SK-MEL-5 (cell line): ENCODE measurements at regions not wholly inside any gene's neighbourhood (a gene's known extent, or its start where the extent isn't known, plus 50 kb on each side); places are given as distances from the start of the nearest gene placed in this dataset.
"Not testable (repeated sequence)": the region's sequence is repeated elsewhere in the genome, so short reads cannot be mapped to it uniquely, and the experiment has no call there.

Experiments used
- DNase-seq: peaks from one replicate; pipeline ENCODE4 v3.0.0-alpha.2; 2016; ENCODE audit warnings: low read depth, low spot score
- in situ Hi-C: cut with HindIII; loops from 2 replicates; pipeline ENCODE4 v1.10.0; 2016; ENCODE audit warnings: low sequenced_read_pairs, high pct_unique_total_duplicates, low pct_unique_long_range_greater_than_20kb

DNA sequence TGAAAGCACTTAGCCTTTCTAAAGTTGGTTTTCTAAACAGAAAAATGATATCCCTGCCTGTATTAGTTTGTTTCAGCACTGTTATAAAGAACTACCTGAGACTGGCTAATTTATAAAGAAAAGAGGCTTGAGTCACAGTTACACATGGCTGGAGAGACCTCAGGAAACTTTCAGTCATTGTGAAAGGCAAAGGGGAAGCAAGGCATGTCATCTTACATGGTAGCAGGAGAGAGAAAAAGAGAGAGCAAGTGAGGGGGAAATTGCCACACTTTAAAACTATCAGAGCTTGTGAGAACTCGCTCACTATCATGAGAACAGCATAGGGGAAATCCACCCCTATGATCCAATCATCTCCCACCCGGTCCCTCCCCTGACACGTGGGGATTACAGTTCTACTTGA lies 64.9 kb downstream of the FAM170A start:
- in situ Hi-C loops, result no loop called here
- no peak for DNase-seq

DNA sequence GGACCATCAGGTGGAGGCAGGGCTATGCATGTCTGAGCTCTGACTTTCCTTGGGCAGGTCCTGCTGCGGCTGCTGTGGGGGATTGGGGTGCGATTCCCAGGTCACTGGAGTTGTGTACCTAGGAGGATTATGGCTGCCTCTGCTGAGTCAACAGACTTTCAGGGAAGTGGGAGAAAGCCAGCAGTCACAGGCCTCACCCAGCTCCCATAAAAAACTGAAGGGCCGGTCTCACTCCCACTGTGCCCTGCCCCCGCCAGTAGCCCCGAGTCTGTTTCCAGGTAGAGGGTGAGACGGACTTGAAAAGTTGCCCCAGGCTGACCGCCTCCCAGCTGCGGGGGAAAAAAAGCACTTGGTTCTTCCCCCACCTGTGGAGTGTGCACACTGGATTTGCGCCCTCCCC lies 76.7 kb downstream of the FAM170A start:
- no peak for DNase-seq
- in situ Hi-C loops, result no loop called here

DNA sequence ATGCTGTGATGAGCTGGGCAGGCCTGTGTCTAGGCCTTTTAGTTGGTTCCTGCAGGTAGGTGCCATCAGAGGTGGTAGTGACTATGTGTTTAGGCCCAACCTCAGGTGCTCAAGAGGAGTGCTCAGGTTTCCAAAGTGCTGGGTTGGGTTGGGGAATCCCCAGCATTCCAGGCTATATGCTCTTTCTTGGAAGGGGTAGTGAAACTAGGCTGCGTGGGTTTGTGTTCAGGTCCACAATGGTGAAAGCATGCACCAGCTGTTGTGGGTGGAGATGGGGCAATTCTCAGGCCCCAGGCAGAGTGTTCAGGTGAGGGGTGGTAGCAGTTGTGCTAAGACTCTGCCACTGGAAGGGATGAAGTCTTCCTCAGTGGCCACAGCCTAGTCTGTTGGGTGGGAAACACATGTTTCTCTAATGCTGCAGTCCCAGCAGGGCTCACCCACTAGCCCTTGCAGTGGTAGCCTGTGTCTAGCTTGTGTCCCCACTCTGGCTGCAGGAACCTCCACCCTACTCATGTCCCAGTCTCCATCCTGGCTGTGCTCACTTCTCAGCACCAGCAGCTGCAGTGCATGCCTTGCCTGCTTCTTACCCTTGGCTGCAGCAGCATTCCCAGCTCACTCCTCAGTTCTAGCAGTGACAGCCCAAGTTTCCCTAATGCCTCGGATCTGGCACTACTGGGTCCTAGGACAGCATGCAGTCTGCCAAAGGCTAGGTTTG lies 78.9 kb downstream of the FAM170A start:
- DNase-seq, result no peak
- in situ Hi-C loops, result no loop called here

DNA sequence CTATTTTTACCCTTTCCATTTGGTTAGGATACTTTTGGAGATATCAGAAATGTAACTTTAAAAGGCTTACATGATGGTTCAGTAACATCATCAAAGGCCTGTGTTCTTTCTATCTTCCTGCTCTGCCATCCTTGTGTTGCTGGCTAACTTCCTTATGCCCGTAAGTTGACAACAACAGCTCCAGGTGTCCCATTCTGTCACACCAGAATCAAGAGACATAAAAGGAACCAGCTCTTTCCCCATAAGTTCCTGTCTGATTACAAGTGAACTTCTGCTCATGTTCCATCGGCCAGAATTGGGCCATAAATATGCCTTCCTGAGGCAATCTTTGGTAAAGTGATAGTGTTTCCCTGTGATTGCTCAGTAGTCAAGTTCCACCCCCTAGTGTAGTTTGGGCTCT lies 92.4 kb downstream of the FAM170A start:
- in situ Hi-C loops, result no loop called here
- DNase-seq, result no peak

DNA sequence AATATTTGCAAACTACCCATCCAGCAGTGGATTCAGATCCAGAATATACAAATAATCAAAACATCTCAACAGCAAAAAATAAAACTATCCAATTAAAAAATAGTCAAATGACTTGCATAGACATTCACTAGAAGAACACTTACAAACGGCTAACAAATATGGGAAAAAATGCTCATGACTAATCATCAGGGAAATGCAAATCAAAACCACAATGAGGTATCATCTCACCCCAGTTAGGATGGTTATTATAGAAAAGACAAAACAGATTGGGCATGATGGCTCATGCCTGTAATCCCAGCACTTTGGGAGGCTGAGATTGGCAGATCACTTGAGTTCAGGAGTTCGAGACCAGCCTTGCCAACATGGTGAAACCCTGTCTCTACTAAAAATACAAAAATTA lies 95.9 kb downstream of the FAM170A start:
- in situ Hi-C loops, DNase-seq: not testable (repeated sequence)

DNA sequence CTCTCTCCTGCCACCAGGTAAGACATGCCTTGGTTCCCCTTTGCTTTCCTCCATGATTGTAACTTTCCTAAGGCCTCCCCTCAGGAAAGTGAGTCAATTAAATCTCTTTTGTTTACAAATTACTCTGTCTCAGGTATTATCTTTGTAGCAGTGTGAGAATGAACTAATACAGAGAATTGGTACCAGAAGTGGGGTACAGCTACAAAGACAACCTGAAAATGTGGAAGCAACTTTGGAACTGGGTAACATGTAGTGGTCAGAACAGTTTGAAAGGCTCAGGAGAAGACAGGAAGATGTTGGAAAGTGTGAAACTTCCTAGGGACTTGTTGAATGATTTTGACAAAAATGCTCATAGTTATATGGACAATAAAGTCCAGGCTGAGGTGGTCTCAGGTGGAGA lies 97.2 kb downstream of the FAM170A start:
- in situ Hi-C loops, result no loop called here
- DNase-seq, result no peak

DNA sequence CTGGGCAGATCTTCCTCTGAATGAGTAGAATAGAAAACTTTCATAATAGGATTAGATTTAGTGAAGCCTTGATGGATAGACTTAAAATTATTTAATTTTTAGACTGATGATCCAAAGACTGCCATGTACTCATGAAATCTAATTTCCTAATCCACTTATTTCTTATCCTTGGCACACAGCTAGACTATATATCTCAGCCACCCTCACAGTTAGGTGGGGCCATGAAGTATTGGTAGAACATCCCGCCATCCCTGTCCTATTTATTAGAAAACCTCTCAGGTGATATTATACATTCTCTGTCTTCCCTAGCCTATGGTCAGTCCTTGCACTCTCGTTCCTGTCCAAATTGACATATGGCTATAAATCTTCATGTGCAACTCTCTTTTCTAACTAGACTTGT lies 110.9 kb downstream of the FAM170A start:
- in situ Hi-C loops, result no loop called here
- DNase-seq, result no peak

DNA sequence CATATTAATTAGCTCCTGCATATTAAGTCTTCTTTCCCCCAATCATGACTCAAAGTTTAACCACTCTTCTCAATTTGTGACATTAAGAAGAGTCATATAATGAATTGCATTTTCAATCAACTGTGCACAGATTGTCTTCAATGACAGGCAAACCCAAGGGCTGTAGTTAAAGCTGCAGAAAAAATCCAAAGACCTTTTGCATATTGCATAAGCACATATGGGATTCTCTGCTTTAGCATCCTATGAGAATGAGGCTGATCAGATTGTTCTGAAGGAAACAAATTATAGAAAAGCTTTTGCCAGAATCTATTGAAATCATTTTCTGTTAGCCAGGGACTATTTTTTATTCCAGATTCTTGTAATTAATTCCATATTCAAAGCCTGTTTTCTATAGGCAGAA lies 112.3 kb downstream of the FAM170A start:
- DNase-seq, result no peak
- in situ Hi-C loops, result no loop called here

DNA sequence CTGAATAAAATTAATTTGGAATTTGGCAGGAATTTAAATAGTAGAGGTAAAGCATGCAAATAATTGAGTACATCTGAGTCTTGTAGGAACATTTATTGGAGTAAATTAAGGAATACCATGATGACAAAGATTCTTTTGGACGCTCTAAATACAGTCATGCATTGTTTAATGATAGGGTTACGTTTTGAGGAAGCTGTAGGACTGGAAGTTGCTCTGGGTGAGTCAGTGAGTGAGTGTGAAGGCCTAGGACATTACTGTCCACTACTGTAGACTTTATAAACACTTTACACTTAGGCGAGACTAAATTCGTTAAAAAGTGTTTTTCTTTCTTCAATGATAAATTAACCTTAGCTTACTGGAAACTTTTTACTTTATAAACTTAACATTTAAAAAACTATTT lies 113.0 kb downstream of the FAM170A start:
- in situ Hi-C loops, result no loop called here
- DNase-seq, result no peak

DNA sequence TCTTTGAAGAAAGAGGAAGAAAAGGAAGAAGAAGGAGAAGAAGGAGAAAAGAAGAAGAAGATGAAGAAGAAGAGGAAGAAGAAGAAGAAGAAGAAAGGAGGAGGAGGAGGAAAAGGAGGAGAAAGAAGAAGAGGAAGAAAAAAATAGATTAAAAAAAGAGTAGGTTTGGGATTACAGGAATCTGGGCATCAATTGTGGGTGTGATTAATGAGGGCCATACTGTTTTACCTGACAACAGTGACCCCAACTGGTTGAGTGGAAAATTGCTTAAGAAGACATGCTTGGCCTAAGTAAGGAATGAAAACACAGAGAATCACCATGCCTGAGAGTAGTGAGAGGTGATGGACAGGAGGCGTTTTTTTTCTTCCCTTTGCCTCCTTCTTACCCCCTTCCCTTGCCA lies 114.6 kb downstream of the FAM170A start:
- DNase-seq, result peak; percentile 76
- in situ Hi-C loops, result no loop called here

DNA sequence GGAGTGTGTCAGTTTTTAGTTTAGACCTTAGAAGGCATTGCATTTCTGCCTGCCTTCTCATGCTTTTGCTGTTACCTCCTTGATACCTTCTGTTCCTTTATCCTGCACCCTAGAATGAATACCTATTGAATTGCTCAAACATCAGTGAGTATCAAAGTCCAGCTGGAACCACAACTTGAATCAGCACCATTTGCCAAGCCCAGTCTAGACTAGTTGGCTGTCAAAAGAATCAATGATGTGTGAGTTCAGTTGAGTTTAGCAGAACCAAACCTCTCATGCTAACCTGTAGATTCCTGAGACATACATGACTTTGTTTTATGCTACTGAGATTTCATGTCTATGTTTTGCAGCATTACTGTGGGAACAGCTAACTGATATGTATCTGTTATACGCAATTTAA lies 116.6 kb downstream of the FAM170A start:
- in situ Hi-C loops, result no loop called here
- DNase-seq, result no peak

DNA sequence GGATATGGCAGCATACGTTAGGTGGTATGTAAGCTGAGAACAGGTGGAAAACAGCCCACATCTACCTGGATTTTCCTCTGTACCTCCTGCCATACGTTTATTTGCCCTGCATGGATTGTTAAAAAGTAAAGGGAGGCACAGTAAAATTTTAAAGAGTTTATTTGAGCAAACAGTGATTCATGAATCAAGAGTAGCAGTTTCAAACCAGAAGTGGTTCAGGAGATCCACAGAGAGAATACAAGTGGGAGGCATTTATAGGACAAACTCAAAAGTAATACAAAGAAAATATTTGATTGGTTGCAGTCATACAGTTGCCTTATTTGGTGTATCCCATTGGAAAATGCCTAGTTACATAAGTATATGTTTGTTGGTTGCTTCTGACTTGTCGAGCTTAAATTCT lies 117.6 kb downstream of the FAM170A start:
- no peak for DNase-seq
- in situ Hi-C loops, result no loop called here

DNA sequence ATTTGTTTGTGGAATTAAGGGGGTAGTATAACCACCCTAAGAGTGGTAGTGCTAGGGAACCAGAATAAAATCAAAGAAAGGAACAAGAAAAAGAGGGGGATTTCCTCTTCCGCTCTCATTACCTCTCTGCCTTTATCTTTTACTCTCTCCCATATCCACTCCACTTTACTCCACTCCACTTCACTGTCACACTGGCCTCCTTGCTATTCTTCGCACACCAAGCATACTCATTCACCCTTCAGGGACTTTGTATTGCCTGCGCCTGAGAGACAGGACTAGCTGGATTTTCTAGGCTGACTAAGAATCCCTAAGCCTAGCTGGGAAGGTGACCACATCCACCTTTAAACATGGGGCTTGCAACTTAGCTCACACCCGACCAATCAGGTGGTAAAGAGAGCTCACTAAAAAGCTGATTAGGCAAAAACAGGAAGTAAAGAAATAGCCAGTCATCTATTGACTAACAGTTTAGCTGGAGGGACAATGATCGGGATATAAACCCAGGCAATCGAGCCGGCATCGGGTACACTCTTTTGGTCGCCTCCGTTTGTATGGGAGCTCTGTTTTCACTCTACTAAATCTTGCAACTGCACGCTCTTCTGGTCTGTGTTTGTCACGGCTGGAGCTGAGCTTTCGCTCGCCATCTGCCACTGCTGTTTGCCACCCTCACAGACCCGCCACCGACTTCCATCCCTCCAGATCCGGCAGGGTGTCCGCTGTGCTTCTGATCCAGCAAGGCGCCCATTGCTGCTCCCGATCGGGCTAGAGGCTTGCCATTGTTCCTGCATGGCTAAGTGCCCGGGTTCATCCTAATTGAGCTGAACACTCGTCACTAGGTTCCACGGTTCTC lies 121.8 kb downstream of the FAM170A start:
- in situ Hi-C loops, result no loop called here
- no peak for DNase-seq

DNA sequence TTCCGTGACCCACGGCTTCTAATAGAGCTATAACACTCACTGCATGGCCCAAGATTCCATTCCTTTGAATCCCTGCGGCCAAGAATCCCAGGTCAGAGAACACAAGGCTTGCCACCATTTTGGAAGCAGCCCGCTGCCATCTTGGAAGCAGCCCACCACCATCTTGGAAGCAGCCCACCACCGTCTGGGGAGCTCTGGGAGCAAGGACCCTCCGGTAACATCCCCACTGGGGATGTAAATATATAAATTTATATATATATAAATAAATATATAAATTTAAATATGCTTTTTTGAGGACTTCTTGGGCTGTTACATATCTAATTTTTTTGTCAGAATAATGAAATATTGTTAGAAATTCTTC lies 122.4 kb downstream of the FAM170A start:
- in situ Hi-C loops, result no loop called here
- DNase-seq, result no peak

DNA sequence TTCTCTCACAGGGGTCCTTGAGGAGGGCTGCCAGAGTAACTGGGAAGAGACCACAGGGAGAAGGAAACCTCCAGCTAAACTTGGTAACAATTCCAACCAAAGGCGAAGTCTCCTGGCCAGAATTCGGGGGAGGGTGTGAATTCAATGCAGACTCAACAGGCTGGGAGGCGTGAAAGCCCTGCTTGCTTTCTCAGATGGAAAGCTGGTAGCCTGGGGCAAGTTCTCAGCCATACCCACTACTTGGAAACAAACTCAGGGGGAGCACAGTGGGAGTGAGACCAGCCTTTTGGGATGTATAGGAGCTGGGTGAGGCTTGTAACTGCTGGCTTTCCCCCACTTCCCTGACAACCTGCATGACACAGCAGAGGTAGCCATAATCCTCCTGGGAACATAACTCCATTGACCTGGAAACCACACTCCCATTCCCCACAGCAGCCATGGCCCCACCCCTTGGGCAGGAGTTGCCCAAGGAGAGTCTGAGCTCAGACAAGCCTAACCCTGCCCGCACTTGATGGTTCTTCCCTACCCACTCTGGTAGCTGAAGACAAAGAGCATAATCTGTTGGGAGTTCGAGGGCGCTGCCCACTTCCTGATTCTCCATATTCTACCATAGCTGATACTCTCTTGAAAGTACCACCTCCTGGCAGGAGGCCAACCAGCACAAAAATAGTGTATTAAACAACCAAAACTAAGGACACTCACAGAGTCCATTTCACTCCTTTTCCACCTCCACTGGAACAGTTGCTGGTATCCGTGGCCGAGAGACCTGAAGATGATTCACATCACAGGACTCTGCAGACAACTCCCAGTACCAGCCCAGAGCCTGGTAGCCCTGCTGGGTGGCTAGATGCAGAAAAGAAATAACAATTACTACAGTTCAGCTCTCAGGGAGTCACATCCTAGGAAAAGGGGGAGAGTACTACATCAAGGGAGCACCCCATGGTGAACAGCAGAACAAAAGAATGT lies 123.8 kb downstream of the FAM170A start:
- in situ Hi-C loops, result no loop called here
- no peak for DNase-seq

DNA sequence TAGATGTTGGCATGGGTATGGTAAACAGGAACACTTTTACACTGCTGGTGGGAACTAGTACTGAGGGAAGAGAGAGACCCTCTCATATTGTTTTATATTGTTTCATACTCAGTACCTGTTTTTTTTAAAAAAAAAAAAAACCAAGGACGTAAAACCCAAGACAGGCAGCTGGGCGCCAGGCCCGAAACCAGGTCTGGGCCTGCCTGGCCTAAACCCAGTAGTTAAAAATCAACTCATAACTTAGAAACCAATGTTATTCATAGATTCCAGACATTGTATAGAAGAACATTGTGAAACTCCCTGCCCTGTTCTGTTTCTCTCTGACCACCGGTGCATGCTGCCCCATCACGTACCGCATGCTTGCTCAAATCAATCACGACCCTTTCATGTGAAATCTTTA lies 125.5 kb downstream of the FAM170A start:
- in situ Hi-C loops, result not testable (repeated sequence)

DNA sequence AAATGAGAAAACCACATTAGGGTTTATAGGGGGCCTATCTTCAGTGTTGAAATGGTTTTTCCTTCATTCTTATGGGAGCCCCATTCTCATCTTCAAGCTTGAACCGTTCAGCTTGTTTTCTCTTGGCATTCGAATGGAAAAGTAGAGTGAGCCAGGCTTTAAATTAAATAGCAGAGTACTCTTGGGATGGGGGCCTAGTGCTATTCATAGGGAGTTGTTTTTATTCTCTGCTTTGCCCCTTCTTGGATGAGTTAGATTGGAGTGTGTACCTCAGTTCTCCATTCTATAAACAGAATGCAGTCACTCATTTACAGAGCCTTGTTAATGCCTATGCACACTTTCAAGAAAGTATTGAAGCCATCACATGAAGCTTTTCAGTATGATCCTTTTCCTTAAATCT lies 127.9 kb downstream of the FAM170A start:
- in situ Hi-C loops, result no loop called here
- DNase-seq, result no peak

More for the DNA sequence above, 125.5 kb downstream of the FAM170A start:
- not testable (repeated sequence) for DNase-seq
